ENCODE measurements at regions not wholly inside any gene's neighbourhood (a gene's known extent, or its start where the extent isn't known, plus 50 kb on each side); places are given as distances from the start of the nearest gene placed in this dataset.

DNA sequence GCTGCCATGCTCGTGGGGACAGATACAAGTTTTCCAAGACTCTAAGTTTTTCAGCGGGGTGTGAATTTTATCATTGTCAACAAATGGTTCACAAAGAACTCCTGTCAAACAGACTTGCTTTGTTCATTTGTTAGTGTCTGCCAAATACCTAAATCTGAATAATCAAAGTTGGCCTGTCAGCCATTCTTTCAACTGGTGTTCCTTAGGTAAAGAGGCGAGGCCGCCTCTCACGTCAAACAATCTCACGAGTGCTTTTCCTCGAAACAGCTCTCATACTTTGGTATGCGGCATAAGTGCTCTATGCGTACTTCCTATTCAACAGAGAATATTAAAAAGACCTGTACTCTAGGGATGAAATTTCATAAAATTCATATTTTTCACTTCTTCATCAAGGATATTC, 51.4 kb upstream of the KANK4 start:
- WGBS, 4 donors: 74 to 86% (median 82%) methylated on average over 9 of the region's 9 CpGs
- no peak for DNase-seq
- Histone ChIP-seq H3K36me3 (no peaks in the 10 kb centered on the region), H3K27ac (no peak overlapping the region), H3K27me3 (peaks cover 0 to 4% (median 0%) of the 10 kb centered on the region in 9 donors), H3K4me1 (no peaks in the 10 kb centered on the region), H3K9me3 (peaks cover 0 to 7% (median 0%) of the 10 kb centered on the region in 12 donors), H3K4me3 (no peak overlapping the region)
- no peak for TF ChIP-seq POLR2A (IDR thresholded peaks at IDR 0.05)
- TF ChIP-seq, protein P1, sequence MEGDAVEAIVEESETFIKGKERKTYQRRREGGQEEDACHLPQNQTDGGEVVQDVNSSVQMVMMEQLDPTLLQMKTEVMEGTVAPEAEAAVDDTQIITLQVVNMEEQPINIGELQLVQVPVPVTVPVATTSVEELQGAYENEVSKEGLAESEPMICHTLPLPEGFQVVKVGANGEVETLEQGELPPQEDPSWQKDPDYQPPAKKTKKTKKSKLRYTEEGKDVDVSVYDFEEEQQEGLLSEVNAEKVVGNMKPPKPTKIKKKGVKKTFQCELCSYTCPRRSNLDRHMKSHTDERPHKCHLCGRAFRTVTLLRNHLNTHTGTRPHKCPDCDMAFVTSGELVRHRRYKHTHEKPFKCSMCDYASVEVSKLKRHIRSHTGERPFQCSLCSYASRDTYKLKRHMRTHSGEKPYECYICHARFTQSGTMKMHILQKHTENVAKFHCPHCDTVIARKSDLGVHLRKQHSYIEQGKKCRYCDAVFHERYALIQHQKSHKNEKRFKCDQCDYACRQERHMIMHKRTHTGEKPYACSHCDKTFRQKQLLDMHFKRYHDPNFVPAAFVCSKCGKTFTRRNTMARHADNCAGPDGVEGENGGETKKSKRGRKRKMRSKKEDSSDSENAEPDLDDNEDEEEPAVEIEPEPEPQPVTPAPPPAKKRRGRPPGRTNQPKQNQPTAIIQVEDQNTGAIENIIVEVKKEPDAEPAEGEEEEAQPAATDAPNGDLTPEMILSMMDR (IDR thresholded peaks at IDR 0.05): no peak
- no peak for ATAC-seq
- intact Hi-C loops (cut with DNase I): no loop called here

DNA sequence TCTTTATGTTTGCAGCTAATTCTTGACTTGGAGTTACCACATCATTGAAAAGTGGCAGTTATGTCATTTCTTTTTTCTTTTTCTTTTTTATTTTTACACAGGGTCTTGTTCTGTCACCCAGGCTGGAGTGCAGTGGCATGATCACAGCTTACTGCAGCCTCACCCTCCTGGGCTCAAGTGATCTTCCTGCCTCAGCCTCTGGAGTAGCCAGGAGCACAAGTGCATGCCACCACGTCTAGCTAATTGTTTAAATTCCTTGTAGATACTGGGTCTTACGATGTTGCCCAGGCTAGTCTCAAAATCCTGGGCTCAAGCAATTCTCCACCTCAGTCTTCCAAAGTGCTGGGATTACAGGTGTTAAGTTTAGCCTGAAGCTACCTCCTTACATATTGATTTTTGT, 52.1 kb upstream of the KANK4 start:
- Histone ChIP-seq H3K4me3 (no peak overlapping the region), H3K36me3 (no peaks in the 10 kb centered on the region), H3K4me1 (no peaks in the 10 kb centered on the region), H3K9me3 (peaks cover 0 to 7% (median 0%) of the 10 kb centered on the region in 12 donors), H3K27me3 (peaks cover 0 to 4% (median 0%) of the 10 kb centered on the region in 9 donors), H3K27ac (no peak overlapping the region)
- 48 to 69% (median 62%) methylated on average over 2 of the region's 2 CpGs for WGBS, 4 donors
- intact Hi-C loops (cut with DNase I): no loop called here
- no peak for ATAC-seq
- DNase-seq: no peak
- TF ChIP-seq, protein P1 (IDR thresholded peaks at IDR 0.05): no peak
- TF ChIP-seq POLR2A (IDR thresholded peaks at IDR 0.05): no peak

DNA sequence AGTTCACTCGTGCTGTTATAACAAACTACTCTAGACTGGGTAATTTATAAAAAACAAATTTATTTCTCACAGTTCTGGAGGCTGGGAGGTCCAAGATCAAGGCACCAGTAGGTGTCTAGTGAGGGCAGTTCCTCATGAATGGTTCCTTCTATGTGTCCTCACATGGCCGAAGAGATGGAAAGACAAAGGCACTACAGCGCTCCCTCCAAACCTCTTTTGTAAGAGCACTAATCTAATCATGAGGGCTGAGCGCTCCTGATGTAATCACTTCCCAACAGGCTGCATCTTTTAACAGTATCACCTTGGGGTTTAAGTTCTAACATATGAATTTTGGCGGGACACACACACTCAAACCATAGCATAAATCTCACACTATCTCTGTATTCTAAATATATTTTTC, 54.0 kb upstream of the KANK4 start:
- Histone ChIP-seq H3K4me3 (no peak overlapping the region), H3K27ac (no peak overlapping the region), H3K9me3 (no peaks in the 10 kb centered on the region), H3K4me1 (no peaks in the 10 kb centered on the region), H3K27me3 (peaks cover 0 to 4% (median 0%) of the 10 kb centered on the region in 9 donors), H3K36me3 (no peaks in the 10 kb centered on the region)
- TF ChIP-seq POLR2A (IDR thresholded peaks at IDR 0.05): no peak
- TF ChIP-seq, protein P1 (IDR thresholded peaks at IDR 0.05): no peak
- 95 to 98% (median 96%) methylated on average over 5 of the region's 5 CpGs for WGBS, 4 donors
- ATAC-seq: no peak
- DNase-seq: no peak
- intact Hi-C loops (cut with DNase I): no loop called here

DNA sequence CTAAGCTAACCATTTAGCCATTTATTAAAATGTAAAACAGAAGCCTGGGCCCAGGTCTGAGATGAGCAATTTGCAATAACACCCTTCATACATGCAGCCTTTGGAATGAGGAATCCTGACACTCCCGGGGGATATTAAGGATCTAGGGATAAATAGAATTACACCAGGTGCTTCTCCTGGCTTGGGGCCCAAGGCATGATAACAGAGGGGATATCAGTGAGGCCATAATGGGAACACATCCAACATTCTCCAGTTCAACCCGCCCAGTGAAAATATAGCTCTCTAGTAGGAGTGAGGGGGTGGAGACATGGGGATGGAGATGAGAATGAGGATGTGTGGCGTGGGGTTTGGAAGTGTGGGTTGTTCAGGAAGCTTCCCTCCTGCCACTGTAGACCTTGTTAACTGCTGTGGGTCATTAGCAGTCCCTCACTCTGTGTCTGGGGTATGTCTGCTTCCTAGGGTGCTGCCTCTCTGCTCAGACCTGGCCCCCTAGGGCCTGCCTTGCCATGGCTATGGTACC, 57.9 kb upstream of the KANK4 start:
- no peak for ATAC-seq
- no peaks in the 10 kb centered on the region for H3K4me1 ChIP-seq
- no peaks in the 10 kb centered on the region for H3K9me3 ChIP-seq
- DNase-seq: no peak
- no peak overlapping the region for H3K4me3 ChIP-seq
- no peak overlapping the region for H3K27ac ChIP-seq
- 31 to 46% (median 40%) methylated on average over 3 of the region's 3 CpGs for WGBS, 4 donors
- TF ChIP-seq, protein P1 (IDR thresholded peaks at IDR 0.05): no peak
- no peak for TF ChIP-seq POLR2A (IDR thresholded peaks at IDR 0.05)
- no peaks in the 10 kb centered on the region for H3K27me3 ChIP-seq
- no peaks in the 10 kb centered on the region for H3K36me3 ChIP-seq
- intact Hi-C loops (cut with DNase I): no loop called here

Measured in heart left ventricle (tissue), 16 donors.